Breast epithelium (tissue), 3 donors: ENCODE measurements at regions not wholly inside any gene's neighbourhood (a gene's known extent, or its start where the extent isn't known, plus 50 kb on each side); places are given as distances from the start of the nearest gene placed in this dataset.

ENCODE experiments used
- POLR2A ChIP-seq: fragments of 450-650 bp; IDR thresholded peaks from one replicate; pipeline ENCODE4 v1.6.1; 2016; ENCODE audit warnings: antibody characterized with exemption, mild to moderate bottlenecking, moderate library complexity
- TF ChIP-seq, protein P1 (sequence below), 3 donors: fragments of 450-650 bp; IDR thresholded peaks; one replicate each; pipeline ENCODE4 v1.5.1; 2016 to 2017; ENCODE audit warnings: antibody characterized with exemption in 3 of 3, mild to moderate bottlenecking in 3 of 3, moderate library complexity in 3 of 3

GRCh38 chr3:74709951-74710350, 95.5 kb upstream of the CNTN3 start:
- TF ChIP-seq, protein P1, sequence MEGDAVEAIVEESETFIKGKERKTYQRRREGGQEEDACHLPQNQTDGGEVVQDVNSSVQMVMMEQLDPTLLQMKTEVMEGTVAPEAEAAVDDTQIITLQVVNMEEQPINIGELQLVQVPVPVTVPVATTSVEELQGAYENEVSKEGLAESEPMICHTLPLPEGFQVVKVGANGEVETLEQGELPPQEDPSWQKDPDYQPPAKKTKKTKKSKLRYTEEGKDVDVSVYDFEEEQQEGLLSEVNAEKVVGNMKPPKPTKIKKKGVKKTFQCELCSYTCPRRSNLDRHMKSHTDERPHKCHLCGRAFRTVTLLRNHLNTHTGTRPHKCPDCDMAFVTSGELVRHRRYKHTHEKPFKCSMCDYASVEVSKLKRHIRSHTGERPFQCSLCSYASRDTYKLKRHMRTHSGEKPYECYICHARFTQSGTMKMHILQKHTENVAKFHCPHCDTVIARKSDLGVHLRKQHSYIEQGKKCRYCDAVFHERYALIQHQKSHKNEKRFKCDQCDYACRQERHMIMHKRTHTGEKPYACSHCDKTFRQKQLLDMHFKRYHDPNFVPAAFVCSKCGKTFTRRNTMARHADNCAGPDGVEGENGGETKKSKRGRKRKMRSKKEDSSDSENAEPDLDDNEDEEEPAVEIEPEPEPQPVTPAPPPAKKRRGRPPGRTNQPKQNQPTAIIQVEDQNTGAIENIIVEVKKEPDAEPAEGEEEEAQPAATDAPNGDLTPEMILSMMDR (IDR thresholded peaks at IDR 0.05): no peak
- TF ChIP-seq POLR2A: no peak
